Stimulated activated CD8-positive, alpha-beta memory T cell treated with anti-CD3 and anti-CD28 coated beads, Interleukin-4, amount 100 ng/mL, for 48 hours (primary cell): ENCODE measurements at regions not wholly inside any gene's neighbourhood (a gene's known extent, or its start where the extent isn't known, plus 50 kb on each side); places are given as distances from the start of the nearest gene placed in this dataset.
"Not testable (repeated sequence)": the region's sequence is repeated elsewhere in the genome, so short reads cannot be mapped to it uniquely, and the experiment has no call there.

Experiments
- DNase-seq: peaks from one replicate; pipeline ENCODE4 v3.0.0-alpha.2; 2020

- DNase-seq = no peak
Observed at GRCh38 chr20:48058611-48059559, 273.6 kb upstream of the SULF2 start.

- no peak for DNase-seq
Observed at GRCh38 chr20:48057739-48058138, 272.5 kb upstream of the SULF2 start.

- DNase-seq = no peak
Observed at GRCh38 chr20:48057251-48057650, 272.0 kb upstream of the SULF2 start.

- DNase-seq = no peak
Observed at GRCh38 chr20:48056218-48056617, 270.9 kb upstream of the SULF2 start.

GRCh38 chr20:48054051-48054450 is 268.8 kb upstream of the SULF2 start:
- DNase-seq = no peak

- no peak for DNase-seq
Observed at GRCh38 chr20:48052475-48052835, 267.2 kb upstream of the SULF2 start.

- DNase-seq = no peak
Observed at GRCh38 chr20:48051794-48052474, 266.7 kb upstream of the SULF2 start.

- DNase-seq = no peak
Observed at GRCh38 chr20:48049641-48050040, 264.4 kb upstream of the SULF2 start.

GRCh38 chr20:48049171-48049570 is 263.9 kb upstream of the SULF2 start:
- DNase-seq = no peak

GRCh38 chr20:48047447-48047846 is 262.2 kb upstream of the SULF2 start:
- no peak for DNase-seq

- DNase-seq = no peak
Observed at GRCh38 chr20:48042628-48043027, 257.3 kb upstream of the SULF2 start.

- DNase-seq = no peak
Observed at GRCh38 chr20:48041078-48041780, 255.9 kb upstream of the SULF2 start.

- no peak for DNase-seq
Observed at GRCh38 chr20:48040491-48040890, 255.2 kb upstream of the SULF2 start.

GRCh38 chr20:48040051-48040450 is 254.8 kb upstream of the SULF2 start:
- no peak for DNase-seq

- no peak for DNase-seq
Observed at GRCh38 chr20:48039514-48039913, 254.2 kb upstream of the SULF2 start.

GRCh38 chr20:48038713-48039112 is 253.4 kb upstream of the SULF2 start:
- DNase-seq = no peak

- DNase-seq = not testable (repeated sequence)
Observed at GRCh38 chr20:48037798-48038197, 252.5 kb upstream of the SULF2 start.

GRCh38 chr20:48035961-48036731 is 250.9 kb upstream of the SULF2 start:
- DNase-seq = no peak

GRCh38 chr20:48034751-48035150 is 249.5 kb upstream of the SULF2 start:
- no peak for DNase-seq

- not testable (repeated sequence) for DNase-seq
Observed at GRCh38 chr20:48033005-48033404, 247.7 kb upstream of the SULF2 start.

GRCh38 chr20:48031122-48031521 is 245.8 kb upstream of the SULF2 start:
- no peak for DNase-seq

- no peak for DNase-seq
Observed at GRCh38 chr20:48026981-48027592, 241.8 kb upstream of the SULF2 start.
